Activated CD4-positive, alpha-beta T cell treated with anti-CD3 and anti-CD28 coated beads for 36 hours (primary cell): ENCODE measurements at regions not wholly inside any gene's neighbourhood (a gene's known extent, or its start where the extent isn't known, plus 50 kb on each side); places are given as distances from the start of the nearest gene placed in this dataset.
"Not testable (repeated sequence)": the region's sequence is repeated elsewhere in the genome, so short reads cannot be mapped to it uniquely, and the experiment has no call there.

ENCODE experiments used
- ATAC-seq: fragments of 200-7000 bp; cut with Tn5 transposase; one replicate; pipeline ENCODE4 v1.10.0; 2021; ENCODE audit warnings: mild to moderate bottlenecking, moderate library complexity
- CTCF ChIA-PET: fragments of 350-600 bp; sonication (Branson Sonifier 250); formaldehyde crosslinking; loops from one replicate; lab custom pipeline; 2021; ENCODE audit warnings: antibody characterized with exemption; lab: Charles Lee
- POLR2A ChIA-PET: fragments of 350-600 bp; sonication (Branson Sonifier 250); formaldehyde crosslinking; loops from one replicate; lab custom pipeline; 2021; ENCODE audit warnings: antibody characterized with exemption, inconsistent platforms; lab: Charles Lee
- DNase-seq: peaks from one replicate; pipeline ENCODE4 v3.0.0-alpha.2; 2020
- H3K27ac Mint-ChIP-seq: one replicate; pipeline ENCODE4 v1.8.0; 2021; ENCODE audit warnings: mixed read lengths
- H3K27me3 Mint-ChIP-seq: one replicate; pipeline ENCODE4 v1.8.0; 2021; ENCODE audit warnings: mixed read lengths
- H3K36me3 Mint-ChIP-seq: one replicate; pipeline ENCODE4 v1.8.0; 2021; ENCODE audit warnings: low read depth, mixed read lengths
- H3K4me1 Mint-ChIP-seq: one replicate; pipeline ENCODE4 v1.8.0; 2021; ENCODE audit warnings: mixed read lengths
- H3K4me3 Mint-ChIP-seq: one replicate; pipeline ENCODE4 v1.8.0; 2021; ENCODE audit warnings: mild to moderate bottlenecking, moderate library complexity, mixed read lengths
- H3K9me3 Mint-ChIP-seq: one replicate; pipeline ENCODE4 v1.8.0; 2021; ENCODE audit warnings: low read depth, mixed read lengths
- intact Hi-C, 2 experiments: fragments of 100-400 bp; cut with DNase I in 1 of 2; cut with micrococcal nuclease in 1 of 2; formaldehyde crosslinking; loops; one replicate each; pipeline versions ENCODE4 v1.14.2 to v1.15.1; 2022 to 2024; cut with DNase I, micrococcal nuclease

DNA sequence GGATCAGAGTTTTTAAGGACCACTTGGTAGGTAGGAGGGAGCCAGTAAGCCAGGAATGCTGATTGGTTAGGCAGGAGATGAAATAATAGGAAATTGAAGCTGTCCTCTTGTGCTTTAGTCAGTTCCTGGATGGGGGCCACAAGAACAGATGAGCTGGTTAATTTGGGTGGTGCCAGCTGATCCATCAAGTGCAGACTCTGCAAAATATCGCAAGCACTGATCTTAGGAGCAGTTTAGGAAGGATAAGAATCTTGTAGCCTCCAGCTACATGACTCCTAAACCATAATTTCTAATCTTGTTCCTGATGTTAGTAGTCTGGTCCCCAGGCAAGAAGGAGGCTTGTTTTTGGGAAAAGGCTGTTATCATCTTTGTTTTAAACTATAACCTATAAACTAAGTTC lies 117.9 kb upstream of the GPR12 start:
- ChIA-PET CTCF (no interaction called here), POLR2A (no interaction called here)
- H3K36me3 Mint-ChIP-seq, result no peaks in the 10 kb centered on the region
- no peak overlapping the region for H3K27ac Mint-ChIP-seq
- H3K4me3 Mint-ChIP-seq, result no peak overlapping the region
- H3K4me1 Mint-ChIP-seq, result no peaks in the 10 kb centered on the region
- DNase-seq, result no peak
- peaks cover 4% of the 10 kb centered on the region for H3K9me3 Mint-ChIP-seq
- H3K27me3 Mint-ChIP-seq, result peaks cover 3% of the 10 kb centered on the region
- no peak for ATAC-seq
- intact Hi-C loops, result no loop called here

DNA sequence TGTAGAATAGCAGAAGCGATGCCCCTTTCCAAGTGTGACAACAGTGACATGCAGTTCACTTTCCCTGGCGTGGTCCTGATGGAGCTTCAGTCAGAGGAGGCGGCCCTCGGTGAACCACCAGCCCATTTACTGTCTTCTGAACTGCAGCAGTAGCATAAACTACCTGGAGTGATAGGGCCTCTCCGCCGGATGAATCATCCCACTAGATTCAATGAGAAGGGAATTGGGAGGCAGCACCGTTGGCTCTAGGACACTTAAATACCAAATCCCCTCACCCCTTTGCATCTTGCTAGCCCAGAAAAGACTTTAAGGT lies 112.8 kb upstream of the GPR12 start:
- POLR2A ChIA-PET, result no interaction called here
- no peak for DNase-seq
- ATAC-seq, result no peak
- no peaks in the 10 kb centered on the region for H3K36me3 Mint-ChIP-seq
- H3K27me3 Mint-ChIP-seq, result peaks cover 9% of the 10 kb centered on the region
- H3K9me3 Mint-ChIP-seq, result peaks cover 4% of the 10 kb centered on the region
- peaks cover 2% of the 10 kb centered on the region for H3K4me1 Mint-ChIP-seq
- no peak overlapping the region for H3K27ac Mint-ChIP-seq
- no peak overlapping the region for H3K4me3 Mint-ChIP-seq
- CTCF ChIA-PET, result interaction anchor here (0.6 to 2.6 kb wide), 21 partner anchors 10 to 441 kb away, joined by 3 to 13 read pairs (median 3); no protein-coding TSS in a partner anchor
- intact Hi-C loops, result loop anchor here (1.0 to 2.0 kb wide), 2 partner anchors 57 to 166 kb away; no protein-coding TSS in a partner anchor

DNA sequence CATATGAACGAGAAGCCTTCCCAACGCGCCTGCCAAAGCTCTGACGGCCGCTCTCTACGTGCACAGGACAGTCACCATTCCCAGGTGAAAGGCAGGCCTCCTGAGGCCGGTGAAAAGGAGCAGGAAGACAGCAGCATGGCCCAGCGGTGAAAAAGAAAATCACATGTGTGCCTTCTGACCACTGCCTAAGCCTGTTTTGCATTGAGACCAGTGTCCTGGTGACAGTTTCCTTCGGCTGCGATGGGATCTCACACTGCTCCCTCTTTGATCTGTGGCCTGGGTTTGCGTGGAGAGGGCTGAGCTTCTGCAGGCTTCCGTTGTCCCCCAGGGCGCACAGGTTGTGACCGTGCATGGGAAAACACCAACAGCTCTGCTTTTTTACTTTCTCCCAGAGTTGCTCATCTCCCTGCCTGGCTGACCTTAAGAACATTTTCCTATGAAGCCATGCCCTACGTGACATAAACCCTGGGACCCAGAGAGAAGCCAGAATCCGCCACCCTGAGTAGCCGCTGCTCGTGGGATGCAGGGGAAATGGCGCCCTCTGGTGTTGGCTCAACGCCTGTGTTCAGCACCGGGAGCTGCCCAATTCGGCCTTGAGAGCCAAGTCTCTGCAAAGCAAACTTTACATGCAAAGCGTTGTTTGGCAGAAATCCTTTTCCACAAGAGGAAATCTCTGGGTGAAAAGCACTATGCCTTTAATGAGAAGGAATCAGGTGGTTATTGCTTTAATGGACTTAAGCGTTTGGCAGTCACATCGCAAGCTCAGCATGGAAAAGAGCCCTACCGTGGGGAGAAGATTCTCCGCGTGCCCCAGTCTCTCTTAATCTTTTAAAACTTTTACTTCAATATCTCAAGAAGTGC lies 112.2 kb upstream of the GPR12 start:
- ATAC-seq (no peak), DNase-seq (peak; percentile 82)
- ChIA-PET POLR2A (no interaction called here), CTCF (interaction anchor here (0.6 to 2.6 kb wide), 25 partner anchors 8 to 838 kb away, joined by 3 to 15 read pairs (median 4); no protein-coding TSS in a partner anchor)
- H3K4me3 Mint-ChIP-seq, result no peak overlapping the region
- peaks cover 4% of the 10 kb centered on the region for H3K9me3 Mint-ChIP-seq
- no peak overlapping the region for H3K27ac Mint-ChIP-seq
- H3K27me3 Mint-ChIP-seq, result peaks cover 9% of the 10 kb centered on the region
- intact Hi-C loops, result loop anchor here (1.0 to 2.0 kb wide), 2 partner anchors 58 to 165 kb away; no protein-coding TSS in a partner anchor
- H3K36me3 Mint-ChIP-seq, result no peaks in the 10 kb centered on the region
- peaks cover 2% of the 10 kb centered on the region for H3K4me1 Mint-ChIP-seq

DNA sequence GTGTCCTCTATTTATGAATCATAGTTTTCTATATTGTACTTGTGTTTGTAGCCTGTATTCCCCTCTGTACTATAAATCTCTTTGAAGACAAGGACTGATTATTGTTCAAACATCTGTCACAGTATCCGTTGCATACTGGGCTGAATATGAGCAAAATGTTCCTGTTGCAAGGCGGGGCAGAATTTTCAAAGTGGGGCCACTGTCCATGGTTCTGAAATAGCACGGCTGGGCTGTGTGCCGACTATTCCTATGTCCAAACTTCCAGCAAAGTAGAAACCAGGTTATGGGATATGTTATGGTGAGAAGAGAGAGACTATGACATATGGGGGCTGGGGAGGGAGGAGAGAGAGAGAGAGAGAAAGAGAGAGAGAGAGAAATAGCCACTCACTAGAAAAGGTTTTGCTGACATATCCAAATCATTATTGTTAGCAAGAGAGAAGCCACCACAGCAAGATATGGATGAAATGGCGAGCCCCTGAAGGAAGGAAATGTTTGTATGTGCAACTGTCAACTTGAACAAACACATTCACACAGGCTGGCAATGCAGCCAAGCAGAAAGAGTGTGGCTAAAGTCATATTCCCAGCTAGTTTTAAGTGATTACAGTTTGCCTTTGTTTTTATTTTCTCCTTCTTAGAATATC lies 107.0 kb upstream of the GPR12 start:
- Mint-ChIP-seq H3K4me1 (no peaks in the 10 kb centered on the region), H3K36me3 (no peaks in the 10 kb centered on the region), H3K9me3 (no peaks in the 10 kb centered on the region), H3K4me3 (no peak overlapping the region), H3K27ac (no peak overlapping the region), H3K27me3 (peaks cover 9% of the 10 kb centered on the region)
- DNase-seq (peak; percentile 42), ATAC-seq (no peak)
- ChIA-PET POLR2A (no interaction called here), CTCF (interaction anchor here (0.6 kb wide), 1 partner anchor 57 kb away, joined by 3 read pairs; no protein-coding TSS in a partner anchor)
- intact Hi-C loops, result no loop called here

DNA sequence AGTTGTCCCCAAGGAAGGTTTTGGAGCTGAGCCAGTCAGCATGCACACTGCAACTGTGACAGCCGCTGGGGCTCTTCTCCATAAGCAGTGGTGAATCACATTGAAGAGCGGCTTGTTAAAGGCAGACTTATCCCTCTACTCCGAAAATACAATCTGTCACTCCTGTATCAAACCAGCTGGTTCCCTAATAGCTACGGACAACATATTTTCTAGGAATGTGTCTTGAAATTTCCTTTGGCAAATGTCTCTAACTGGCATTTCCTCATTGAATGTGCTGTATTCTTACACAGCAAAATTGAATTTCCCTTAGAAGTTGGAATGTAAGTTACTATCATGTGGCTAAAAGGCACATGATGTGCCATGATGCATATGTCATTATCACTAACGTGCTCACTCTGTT lies 104.0 kb upstream of the GPR12 start:
- ATAC-seq, result no peak
- no peak for DNase-seq
- CTCF ChIA-PET, result interaction anchor here (0.6 kb wide), 1 partner anchor 997 kb away, joined by 4 read pairs; no protein-coding TSS in a partner anchor
- POLR2A ChIA-PET, result no interaction called here
- Mint-ChIP-seq H3K36me3 (no peaks in the 10 kb centered on the region), H3K27ac (no peak overlapping the region), H3K4me1 (no peaks in the 10 kb centered on the region), H3K27me3 (peaks cover 18% of the 10 kb centered on the region), H3K9me3 (no peaks in the 10 kb centered on the region), H3K4me3 (no peak overlapping the region)
- intact Hi-C loops, result no loop called here

DNA sequence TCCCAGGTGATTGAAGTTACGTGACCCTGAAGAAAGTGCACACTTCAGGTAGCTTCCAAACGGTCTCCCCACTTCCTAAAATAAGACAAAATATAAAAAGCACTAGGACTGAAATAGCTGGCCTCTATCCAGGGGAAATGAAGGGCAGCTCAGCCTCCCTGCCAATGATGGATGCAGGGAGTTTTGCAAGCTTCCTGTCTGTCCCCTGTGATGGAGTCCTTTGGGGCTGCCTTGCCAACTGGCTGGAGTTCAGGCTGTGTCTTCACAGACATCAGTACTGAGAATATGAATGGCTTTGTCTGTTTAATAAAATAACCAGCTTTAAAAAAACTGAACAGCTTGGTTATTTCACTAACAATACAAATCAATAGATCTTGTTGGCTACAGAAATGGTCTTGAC lies 101.4 kb upstream of the GPR12 start:
- H3K27ac Mint-ChIP-seq, result no peak overlapping the region
- no peak for ATAC-seq
- ChIA-PET POLR2A (no interaction called here), CTCF (interaction anchor here (1.1 kb wide), 1 partner anchor 11 kb away, joined by 4 read pairs; no protein-coding TSS in a partner anchor)
- H3K4me1 Mint-ChIP-seq, result no peaks in the 10 kb centered on the region
- intact Hi-C loops, result no loop called here
- H3K4me3 Mint-ChIP-seq, result no peak overlapping the region
- no peaks in the 10 kb centered on the region for H3K9me3 Mint-ChIP-seq
- no peak for DNase-seq
- H3K36me3 Mint-ChIP-seq, result no peaks in the 10 kb centered on the region
- H3K27me3 Mint-ChIP-seq, result peaks cover 27% of the 10 kb centered on the region

DNA sequence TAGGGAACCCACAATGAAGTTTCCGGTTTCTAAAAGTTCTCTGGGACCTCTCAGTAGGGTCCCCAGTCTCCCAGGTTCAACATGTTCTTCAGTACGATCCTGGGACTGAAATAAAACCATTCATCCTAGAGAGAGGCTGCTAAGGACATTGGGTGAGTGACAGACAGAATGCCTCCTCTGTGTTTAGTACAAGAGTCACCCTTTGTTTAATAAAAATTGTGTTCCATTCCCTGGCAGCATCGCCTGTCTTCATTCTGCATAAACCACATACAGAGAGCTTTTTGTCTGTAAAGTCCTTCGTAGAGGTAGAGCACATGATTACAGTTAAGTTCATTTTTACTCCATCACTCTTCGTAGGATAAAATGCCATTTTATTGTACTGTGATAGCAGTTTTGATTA lies 95.3 kb upstream of the GPR12 start:
- peaks cover 34% of the 10 kb centered on the region for H3K27me3 Mint-ChIP-seq
- no peak for DNase-seq
- H3K4me3 Mint-ChIP-seq, result no peak overlapping the region
- ATAC-seq, result no peak
- H3K36me3 Mint-ChIP-seq, result no peaks in the 10 kb centered on the region
- no peaks in the 10 kb centered on the region for H3K4me1 Mint-ChIP-seq
- CTCF ChIA-PET, result interaction anchor here (0.8 to 1.0 kb wide), 2 partner anchors 17 to 158 kb away, joined by 3 read pairs; no protein-coding TSS in a partner anchor
- POLR2A ChIA-PET, result no interaction called here
- H3K9me3 Mint-ChIP-seq, result no peaks in the 10 kb centered on the region
- intact Hi-C loops, result no loop called here
- H3K27ac Mint-ChIP-seq, result no peak overlapping the region

DNA sequence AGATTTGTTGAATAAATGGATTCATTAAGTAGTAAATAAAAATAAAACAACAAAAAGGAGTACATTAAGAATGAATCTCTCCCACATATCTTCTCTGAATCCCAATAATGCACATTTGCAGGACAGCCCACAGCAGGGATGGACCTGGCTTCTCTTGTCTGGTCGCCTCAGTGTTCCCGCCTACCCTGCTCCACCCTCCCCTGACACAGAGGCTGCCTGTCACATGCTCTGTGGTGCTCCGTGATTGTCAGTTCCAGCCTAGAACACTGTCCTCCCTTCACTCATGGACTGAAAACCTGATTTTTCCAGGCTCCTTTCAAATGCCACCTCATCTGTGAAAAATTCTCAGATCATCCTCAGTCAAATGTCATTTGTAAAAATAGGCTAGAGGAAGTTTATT lies 94.5 kb upstream of the GPR12 start:
- H3K4me3 Mint-ChIP-seq, result no peak overlapping the region
- intact Hi-C loops, result no loop called here
- no peaks in the 10 kb centered on the region for H3K9me3 Mint-ChIP-seq

DNA sequence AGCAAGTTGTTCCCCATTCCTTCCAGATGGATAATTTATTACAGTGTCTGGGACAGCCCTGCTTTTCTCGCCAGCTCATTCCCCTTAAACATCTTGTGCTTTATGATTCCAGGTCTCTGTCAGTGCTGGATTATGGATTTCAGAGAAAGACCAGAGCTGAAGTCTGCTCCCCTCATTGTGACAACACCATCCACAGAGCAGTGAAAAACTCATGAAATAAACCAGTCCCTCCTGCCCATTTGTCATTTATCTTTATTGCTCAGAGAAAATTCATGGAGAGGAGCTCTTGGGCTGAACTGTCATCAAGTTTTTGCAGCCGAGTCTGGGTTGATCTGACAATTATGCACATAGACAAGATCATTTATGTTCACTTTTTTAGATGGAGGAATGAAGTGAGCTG lies 92.7 kb upstream of the GPR12 start:
- ATAC-seq (no peak), DNase-seq (no peak)
- intact Hi-C loops, result no loop called here
- no peak overlapping the region for H3K4me3 Mint-ChIP-seq
- no peaks in the 10 kb centered on the region for H3K36me3 Mint-ChIP-seq
- CTCF ChIA-PET, result no interaction called here
- POLR2A ChIA-PET, result no interaction called here
- no peak overlapping the region for H3K27ac Mint-ChIP-seq
- no peaks in the 10 kb centered on the region for H3K4me1 Mint-ChIP-seq
- H3K27me3 Mint-ChIP-seq, result peaks cover 25% of the 10 kb centered on the region
- H3K9me3 Mint-ChIP-seq, result no peaks in the 10 kb centered on the region

More for the DNA sequence above, 94.5 kb upstream of the GPR12 start:
- ChIA-PET CTCF (interaction anchor here (0.6 kb wide), 1 partner anchor 1117 kb away, joined by 4 read pairs; no protein-coding TSS in a partner anchor), POLR2A (no interaction called here)
- H3K27me3 Mint-ChIP-seq, result peaks cover 30% of the 10 kb centered on the region
- H3K27ac Mint-ChIP-seq, result no peak overlapping the region
- no peaks in the 10 kb centered on the region for H3K4me1 Mint-ChIP-seq
- ATAC-seq, result no peak
- DNase-seq, result no peak
- H3K36me3 Mint-ChIP-seq, result no peaks in the 10 kb centered on the region

DNA sequence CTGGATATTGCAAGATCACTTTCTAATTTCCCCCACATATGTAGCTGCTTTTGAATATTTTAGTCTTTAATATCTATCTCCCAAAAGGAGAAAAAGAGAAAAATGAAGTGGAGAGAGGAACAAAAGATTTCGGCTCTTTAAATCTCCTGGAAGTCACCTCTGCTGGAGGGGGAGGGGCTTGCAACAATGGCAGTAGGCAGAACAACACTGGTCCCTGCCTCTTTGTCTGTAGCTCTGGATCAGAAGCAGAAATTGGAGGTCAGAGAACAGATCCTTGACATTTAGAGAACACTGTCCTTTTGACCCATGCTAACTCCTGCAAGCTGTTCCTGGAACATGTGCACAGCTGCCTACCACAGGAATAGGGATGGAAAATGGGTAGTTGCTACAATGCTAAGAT lies 86.7 kb upstream of the GPR12 start:
- Mint-ChIP-seq H3K27me3 (peaks cover 18% of the 10 kb centered on the region), H3K4me3 (no peak overlapping the region), H3K36me3 (no peaks in the 10 kb centered on the region), H3K27ac (no peak overlapping the region), H3K4me1 (no peaks in the 10 kb centered on the region), H3K9me3 (no peaks in the 10 kb centered on the region)
- ChIA-PET POLR2A (no interaction called here), CTCF (interaction anchor here (0.7 to 0.8 kb wide), 2 partner anchors 10 to 151 kb away, joined by 3 to 4 read pairs; no protein-coding TSS in a partner anchor)
- no peak for ATAC-seq
- intact Hi-C loops, result no loop called here
- no peak for DNase-seq

DNA sequence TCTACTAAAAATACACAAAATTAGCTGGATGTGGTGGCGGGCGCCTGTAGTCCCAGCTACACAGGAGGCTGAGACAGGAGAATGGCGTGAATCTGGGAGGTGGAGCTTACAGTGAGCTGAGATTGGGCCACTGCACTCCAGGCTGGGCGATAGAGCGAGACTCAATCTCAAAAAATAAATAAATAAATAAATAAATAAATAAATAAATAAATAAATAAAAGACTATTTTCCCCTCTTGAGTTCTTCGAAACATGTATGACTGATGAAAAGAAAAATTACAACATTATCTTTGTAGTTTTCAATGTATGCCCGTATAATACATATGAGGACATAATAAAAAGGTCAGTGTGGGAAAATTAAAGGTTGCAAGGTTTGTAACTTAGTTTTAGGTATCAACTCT lies 84.5 kb upstream of the GPR12 start:
- peaks cover 14% of the 10 kb centered on the region for H3K27me3 Mint-ChIP-seq
- intact Hi-C loops, H3K4me3 Mint-ChIP-seq, H3K36me3 Mint-ChIP-seq, H3K9me3 Mint-ChIP-seq, ATAC-seq, POLR2A ChIA-PET, H3K4me1 Mint-ChIP-seq, DNase-seq, H3K27ac Mint-ChIP-seq: not testable (repeated sequence)
- CTCF ChIA-PET, result interaction anchor here (1.0 kb wide), 1 partner anchor 86 kb away, joined by 3 read pairs; no protein-coding TSS in a partner anchor
